Parathyroid adenoma (tissue), 2 donors: ENCODE measurements at regions not wholly inside any gene's neighbourhood (a gene's known extent, or its start where the extent isn't known, plus 50 kb on each side); places are given as distances from the start of the nearest gene placed in this dataset.

Experiments used
- H2AFZ ChIP-seq: fragments of 300-600 bp; sonication (generic); one replicate; pipeline ENCODE4 v1.7.0; 2017; ENCODE audit warnings: antibody characterized with exemption, mild to moderate bottlenecking
- H3K27ac ChIP-seq: fragments of 300-600 bp; sonication (generic); one replicate; pipeline ENCODE4 v1.7.0; 2017
- H3K27me3 ChIP-seq: fragments of 300-600 bp; sonication (generic); one replicate; pipeline ENCODE4 v1.7.0; 2017; ENCODE audit warnings: low read length; ENCODE audit not compliant: control insufficient read depth, insufficient read depth
- H3K36me3 ChIP-seq: fragments of 300-600 bp; sonication (generic); one replicate; pipeline ENCODE4 v1.7.0; 2017; ENCODE audit warnings: low read length; ENCODE audit not compliant: control insufficient read depth, insufficient read depth
- H3K4me1 ChIP-seq: fragments of 300-600 bp; sonication (generic); one replicate; pipeline ENCODE4 v1.7.0; 2017; ENCODE audit warnings: control low read depth
- H3K4me2 ChIP-seq: fragments of 300-600 bp; sonication (generic); one replicate; pipeline ENCODE4 v1.7.0; 2017; ENCODE audit warnings: low read length
- H3K4me3 ChIP-seq: fragments of 300-600 bp; sonication (generic); one replicate; pipeline ENCODE4 v1.7.0; 2017; ENCODE audit warnings: low read depth, low read length
- H3K79me2 ChIP-seq: fragments of 300-600 bp; sonication (generic); one replicate; pipeline ENCODE4 v1.7.0; 2017; ENCODE audit warnings: control low read depth
- H3K9ac ChIP-seq: fragments of 300-600 bp; sonication (generic); one replicate; pipeline ENCODE4 v1.7.0; 2017; ENCODE audit warnings: mild to moderate bottlenecking
- H3K9me3 ChIP-seq: fragments of 300-600 bp; sonication (generic); one replicate; pipeline ENCODE4 v1.7.0; 2017; ENCODE audit warnings: low read length; ENCODE audit not compliant: control insufficient read depth
- CTCF ChIP-seq: fragments of 300-600 bp; sonication (generic); IDR thresholded peaks from one replicate; pipeline ENCODE4 v1.7.0; 2017; ENCODE audit warnings: antibody characterized with exemption, mild to moderate bottlenecking
- donor health status: primary hyperparathyroidism.

GRCh38 chr15:96460106-96460505 lies 129.6 kb downstream of the NR2F2 start:
- no peaks in the 10 kb centered on the region for H3K4me1 ChIP-seq
- no peak overlapping the region for H3K4me3 ChIP-seq

GRCh38 chr15:96462768-96463750 lies 132.6 kb downstream of the NR2F2 start:
- H3K79me2 ChIP-seq = no peaks in the 10 kb centered on the region
- no peaks in the 10 kb centered on the region for H3K4me1 ChIP-seq
- no peak for TF ChIP-seq CTCF
- no peak overlapping the region for H3K4me2 ChIP-seq
- H3K36me3 ChIP-seq = no peaks in the 10 kb centered on the region
- H3K4me3 ChIP-seq = no peak overlapping the region
- H3K9me3 ChIP-seq = no peaks in the 10 kb centered on the region
- H3K27me3 ChIP-seq = no peaks in the 10 kb centered on the region
- H3K9ac ChIP-seq = no peak overlapping the region
- no peak overlapping the region for H3K27ac ChIP-seq
- H2AFZ ChIP-seq = no peak overlapping the region

More at GRCh38 chr15:96460106-96460505, 129.6 kb downstream of the NR2F2 start:
- Histone ChIP-seq H3K9me3 (no peaks in the 10 kb centered on the region), H3K27me3 (no peaks in the 10 kb centered on the region), H3K36me3 (no peaks in the 10 kb centered on the region), H2AFZ (no peak overlapping the region), H3K79me2 (no peaks in the 10 kb centered on the region), H3K9ac (no peak overlapping the region), H3K4me2 (no peak overlapping the region), H3K27ac (no peak overlapping the region)
- no peak for TF ChIP-seq CTCF

GRCh38 chr15:96466389-96466947 lies 136.0 kb downstream of the NR2F2 start:
- Histone ChIP-seq H2AFZ (no peak overlapping the region), H3K4me1 (no peaks in the 10 kb centered on the region), H3K4me2 (no peak overlapping the region), H3K79me2 (no peaks in the 10 kb centered on the region), H3K9me3 (no peaks in the 10 kb centered on the region), H3K27ac (no peak overlapping the region), H3K9ac (no peak overlapping the region), H3K27me3 (no peaks in the 10 kb centered on the region), H3K36me3 (no peaks in the 10 kb centered on the region), H3K4me3 (no peak overlapping the region)
- no peak for TF ChIP-seq CTCF

- no peaks in the 10 kb centered on the region for H3K27me3 ChIP-seq
- H3K9me3 ChIP-seq = no peaks in the 10 kb centered on the region
- H3K36me3 ChIP-seq = no peaks in the 10 kb centered on the region
- no peaks in the 10 kb centered on the region for H3K79me2 ChIP-seq
- no peak for TF ChIP-seq CTCF
- H3K4me3 ChIP-seq = no peak overlapping the region
- no peaks in the 10 kb centered on the region for H3K4me1 ChIP-seq
- no peak overlapping the region for H3K9ac ChIP-seq
- H3K27ac ChIP-seq = no peak overlapping the region
- H3K4me2 ChIP-seq = no peak overlapping the region
- no peak overlapping the region for H2AFZ ChIP-seq
Observed at GRCh38 chr15:96468036-96468435, 137.5 kb downstream of the NR2F2 start.
